ENCODE measurements at regions not wholly inside any gene's neighbourhood (a gene's known extent, or its start where the extent isn't known, plus 50 kb on each side); places are given as distances from the start of the nearest gene placed in this dataset.
"Not testable (repeated sequence)": the region's sequence is repeated elsewhere in the genome, so short reads cannot be mapped to it uniquely, and the experiment has no call there.

GRCh38 chrX:150091300-150091699, 153.0 kb upstream of the EOLA2 start:
- H4K20me1 ChIP-seq (replicated peaks; ENCODE audit: control insufficient read depth, insufficient read depth, low read length); H3K27me3 ChIP-seq (ENCODE audit: control insufficient read depth in 2 of 2, insufficient read depth in 2 of 2, low read length in 2 of 2); CTCF ChIA-PET (ENCODE audit: low intra/inter-chr PET ratio); H3K27ac ChIP-seq (ENCODE audit: extremely low read depth, low read depth, low read length); H3K4me2 ChIP-seq (ENCODE audit: insufficient read depth, low read length); in situ Hi-C loops (cut with MboI); BruUV-seq (replicated peaks); DNase-seq (ENCODE audit: extremely low read depth in 1 of 4, low spot score in 3 of 4); POLR2A ChIA-PET; H3K9me1 ChIP-seq (ENCODE audit: control insufficient read depth, insufficient read depth, low read length); H3K79me2 ChIP-seq (ENCODE audit: control insufficient read depth, insufficient read depth, low read length); H3K9ac ChIP-seq (ENCODE audit: insufficient read depth in 1 of 2, low read depth in 2 of 2, low read length in 2 of 2); H2AFZ ChIP-seq (ENCODE audit: low read depth, low read length); H3K9me3 ChIP-seq (replicated peaks; ENCODE audit: control insufficient read depth, insufficient read depth, low read depth, low read length); H3K4me3 ChIP-seq; H3K4me1 ChIP-seq (replicated peaks in 1 of 2; ENCODE audit: control insufficient read depth in 2 of 2, insufficient read depth in 2 of 2, low read length in 2 of 2); FAIRE-seq; ATAC-seq; H3K36me3 ChIP-seq (ENCODE audit: control insufficient read depth, insufficient read depth, low read length); intact Hi-C loops (cut with micrococcal nuclease): not testable (repeated sequence)
- WGBS (ENCODE audit: insufficient coverage, low coverage, missing lambda C conversion rate): 7% methylated on average over 4 of the region's 4 CpGs
- peak; percentile 63 for TF ChIP-seq ZNF146 (CRISPR knock-in tag; IDR thresholded peaks at IDR 0.05; ENCODE audit: unreplicated experiment)

- Histone ChIP-seq H3K36me3 (ENCODE audit: control insufficient read depth, insufficient read depth, low read length) (no peaks in the 10 kb centered on the region), H3K9me1 (ENCODE audit: control insufficient read depth, insufficient read depth, low read length) (no peaks in the 10 kb centered on the region), H3K9ac (ENCODE audit: insufficient read depth in 1 of 2, low read depth in 2 of 2, low read length in 2 of 2) (no peak overlapping the region), H3K27ac (ENCODE audit: extremely low read depth, low read depth, low read length) (no peak overlapping the region), H3K4me3 (no peak overlapping the region), H3K27me3 (ENCODE audit: control insufficient read depth in 2 of 2, insufficient read depth in 2 of 2, low read length in 2 of 2) (no peaks in the 10 kb centered on the region), H3K4me2 (ENCODE audit: insufficient read depth, low read length) (no peak overlapping the region), H3K4me1 (replicated peaks in 1 of 2; ENCODE audit: control insufficient read depth in 2 of 2, insufficient read depth in 2 of 2, low read length in 2 of 2) (no peaks in the 10 kb centered on the region), H3K9me3 (replicated peaks; ENCODE audit: control insufficient read depth, insufficient read depth, low read depth, low read length) (no peaks in the 10 kb centered on the region), H4K20me1 (replicated peaks; ENCODE audit: control insufficient read depth, insufficient read depth, low read length) (no peaks in the 10 kb centered on the region), H2AFZ (ENCODE audit: low read depth, low read length) (no peak overlapping the region), H3K79me2 (ENCODE audit: control insufficient read depth, insufficient read depth, low read length) (no peaks in the 10 kb centered on the region)
- BruUV-seq (replicated peaks): no TSS peak
- ChIA-PET POLR2A (no interaction called here), CTCF (ENCODE audit: low intra/inter-chr PET ratio) (no interaction called here)
- DNase-seq (ENCODE audit: extremely low read depth in 1 of 4, low spot score in 3 of 4): no peak
- FAIRE-seq: no peak
- intact Hi-C loops (cut with micrococcal nuclease) (no loop called here), in situ Hi-C loops (cut with MboI) (no loop called here)
- WGBS (ENCODE audit: insufficient coverage, low coverage, missing lambda C conversion rate): 0% methylated on average over 4 of the region's 4 CpGs
- ATAC-seq: no peak
- TF ChIP-seq SAFB2 (IDR thresholded peaks at IDR 0.05; ENCODE audit: borderline replicate concordance, low read depth, low read length, severe bottlenecking) (no peak), DDX20 (tag; IDR thresholded peaks at IDR 0.05; ENCODE audit: low read depth) (no peak), XRCC5 (IDR thresholded peaks at IDR 0.05; ENCODE audit: low read depth, low read length) (no peak), AFF1 (IDR thresholded peaks at IDR 0.05; ENCODE audit: low read depth in 1 of 2, partially characterized antibody in 2 of 2) (no peak), ZFP1 (CRISPR knock-in tag; IDR thresholded peaks at IDR 0.05) (no peak), ZNF217 (CRISPR knock-in tag; IDR thresholded peaks at IDR 0.05) (no peak), TAF7 (tag; IDR thresholded peaks at IDR 0.05) (no peak), IRF1 (CRISPR knock-in tag; IDR thresholded peaks at IDR 0.05; ENCODE audit: borderline replicate concordance) (no peak), ATF4 (CRISPR knock-in tag; IDR thresholded peaks at IDR 0.05) (no peak)
These were observed 154.3 kb upstream of the EOLA2 start for GRCh38 chrX:150092549-150092948.

Measured in K562 (cell line).